ENCODE measurements at regions not wholly inside any gene's neighbourhood (a gene's known extent, or its start where the extent isn't known, plus 50 kb on each side); places are given as distances from the start of the nearest gene placed in this dataset.

DNA sequence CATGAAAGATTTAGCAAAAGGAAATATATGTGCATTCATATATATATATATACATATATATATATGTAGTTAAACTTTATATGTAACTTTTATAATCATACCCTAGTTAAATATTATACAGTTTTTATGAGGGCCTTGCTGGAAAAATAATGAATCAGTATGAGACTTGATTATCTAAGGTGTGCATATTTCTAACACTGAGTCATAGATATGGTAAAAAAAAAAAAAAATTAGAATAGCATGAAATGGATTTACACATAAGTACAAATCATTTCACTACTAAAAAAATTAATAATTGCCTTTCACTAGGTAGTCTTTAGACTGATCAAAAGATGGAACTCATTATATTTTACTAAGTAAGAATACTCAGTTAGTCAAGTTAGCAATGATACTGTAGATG lies 51.3 kb upstream of the DST start:
- Histone ChIP-seq H3K9me2 (ENCODE audit: low read depth, low read length) (no peaks in the 10 kb centered on the region), H3K4me1 (ENCODE audit: insufficient read depth, low read length, severe bottlenecking) (no peaks in the 10 kb centered on the region), H3K9me3 (ENCODE audit: low read length) (no peaks in the 10 kb centered on the region), H3K4me2 (ENCODE audit: low read length) (no peak overlapping the region), H2AFZ (ENCODE audit: low read length) (no peak overlapping the region), H3K27me3 (ENCODE audit: insufficient read depth, low read length) (no peaks in the 10 kb centered on the region), H3F3A (ENCODE audit: insufficient read depth, low read length) (no peaks in the 10 kb centered on the region), H3K9ac (ENCODE audit: low read length) (no peak overlapping the region), H3K4me3 (ENCODE audit: low read depth, low read length, poor library complexity, severe bottlenecking) (no peak overlapping the region), H3K27ac (ENCODE audit: low read depth, low read length, poor library complexity, severe bottlenecking) (no peak overlapping the region), H3K36me3 (ENCODE audit: insufficient read depth, low read length) (no peaks in the 10 kb centered on the region), H3K79me2 (ENCODE audit: insufficient read depth, low read length) (no peaks in the 10 kb centered on the region), H4K20me1 (ENCODE audit: insufficient read depth, low read length) (no peaks in the 10 kb centered on the region)
- no peak for TF ChIP-seq EZH2 (IDR thresholded peaks at IDR 0.05; ENCODE audit: borderline replicate concordance, low read length)
- TF ChIP-seq, protein P1, sequence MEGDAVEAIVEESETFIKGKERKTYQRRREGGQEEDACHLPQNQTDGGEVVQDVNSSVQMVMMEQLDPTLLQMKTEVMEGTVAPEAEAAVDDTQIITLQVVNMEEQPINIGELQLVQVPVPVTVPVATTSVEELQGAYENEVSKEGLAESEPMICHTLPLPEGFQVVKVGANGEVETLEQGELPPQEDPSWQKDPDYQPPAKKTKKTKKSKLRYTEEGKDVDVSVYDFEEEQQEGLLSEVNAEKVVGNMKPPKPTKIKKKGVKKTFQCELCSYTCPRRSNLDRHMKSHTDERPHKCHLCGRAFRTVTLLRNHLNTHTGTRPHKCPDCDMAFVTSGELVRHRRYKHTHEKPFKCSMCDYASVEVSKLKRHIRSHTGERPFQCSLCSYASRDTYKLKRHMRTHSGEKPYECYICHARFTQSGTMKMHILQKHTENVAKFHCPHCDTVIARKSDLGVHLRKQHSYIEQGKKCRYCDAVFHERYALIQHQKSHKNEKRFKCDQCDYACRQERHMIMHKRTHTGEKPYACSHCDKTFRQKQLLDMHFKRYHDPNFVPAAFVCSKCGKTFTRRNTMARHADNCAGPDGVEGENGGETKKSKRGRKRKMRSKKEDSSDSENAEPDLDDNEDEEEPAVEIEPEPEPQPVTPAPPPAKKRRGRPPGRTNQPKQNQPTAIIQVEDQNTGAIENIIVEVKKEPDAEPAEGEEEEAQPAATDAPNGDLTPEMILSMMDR (IDR thresholded peaks at IDR 0.05; ENCODE audit: low read length): no peak

DNA sequence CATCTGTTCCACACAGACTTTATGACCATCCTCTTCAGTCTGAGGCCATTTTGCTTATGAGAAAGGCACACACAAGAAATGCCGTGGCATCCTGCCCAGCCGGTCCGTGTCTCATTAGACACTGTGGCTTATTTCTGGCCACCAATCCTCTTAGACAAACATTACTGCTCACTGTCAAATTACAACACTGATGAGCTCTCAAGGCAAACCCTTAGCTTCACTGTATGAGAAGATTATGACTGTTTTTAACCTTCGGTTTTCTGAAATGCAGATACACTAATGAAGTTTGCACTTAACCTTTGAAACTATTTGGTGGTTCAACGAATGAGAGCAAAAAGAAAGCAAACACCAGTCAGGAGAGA lies 50.5 kb upstream of the DST start:
- Histone ChIP-seq H3K4me1 (ENCODE audit: insufficient read depth, low read length, severe bottlenecking) (no peaks in the 10 kb centered on the region), H3K36me3 (ENCODE audit: insufficient read depth, low read length) (no peaks in the 10 kb centered on the region), H3K27me3 (ENCODE audit: insufficient read depth, low read length) (no peaks in the 10 kb centered on the region), H4K20me1 (ENCODE audit: insufficient read depth, low read length) (no peaks in the 10 kb centered on the region), H3K9me2 (ENCODE audit: low read depth, low read length) (no peaks in the 10 kb centered on the region), H3K9ac (ENCODE audit: low read length) (no peak overlapping the region), H2AFZ (ENCODE audit: low read length) (no peak overlapping the region), H3F3A (ENCODE audit: insufficient read depth, low read length) (no peaks in the 10 kb centered on the region), H3K79me2 (ENCODE audit: insufficient read depth, low read length) (no peaks in the 10 kb centered on the region), H3K4me2 (ENCODE audit: low read length) (no peak overlapping the region), H3K27ac (ENCODE audit: low read depth, low read length, poor library complexity, severe bottlenecking) (no peak overlapping the region), H3K9me3 (ENCODE audit: low read length) (no peaks in the 10 kb centered on the region), H3K4me3 (ENCODE audit: low read depth, low read length, poor library complexity, severe bottlenecking) (no peak overlapping the region)
- no peak for TF ChIP-seq EZH2 (IDR thresholded peaks at IDR 0.05; ENCODE audit: borderline replicate concordance, low read length)
- TF ChIP-seq, protein P1 (IDR thresholded peaks at IDR 0.05; ENCODE audit: low read length): no peak

DNA sequence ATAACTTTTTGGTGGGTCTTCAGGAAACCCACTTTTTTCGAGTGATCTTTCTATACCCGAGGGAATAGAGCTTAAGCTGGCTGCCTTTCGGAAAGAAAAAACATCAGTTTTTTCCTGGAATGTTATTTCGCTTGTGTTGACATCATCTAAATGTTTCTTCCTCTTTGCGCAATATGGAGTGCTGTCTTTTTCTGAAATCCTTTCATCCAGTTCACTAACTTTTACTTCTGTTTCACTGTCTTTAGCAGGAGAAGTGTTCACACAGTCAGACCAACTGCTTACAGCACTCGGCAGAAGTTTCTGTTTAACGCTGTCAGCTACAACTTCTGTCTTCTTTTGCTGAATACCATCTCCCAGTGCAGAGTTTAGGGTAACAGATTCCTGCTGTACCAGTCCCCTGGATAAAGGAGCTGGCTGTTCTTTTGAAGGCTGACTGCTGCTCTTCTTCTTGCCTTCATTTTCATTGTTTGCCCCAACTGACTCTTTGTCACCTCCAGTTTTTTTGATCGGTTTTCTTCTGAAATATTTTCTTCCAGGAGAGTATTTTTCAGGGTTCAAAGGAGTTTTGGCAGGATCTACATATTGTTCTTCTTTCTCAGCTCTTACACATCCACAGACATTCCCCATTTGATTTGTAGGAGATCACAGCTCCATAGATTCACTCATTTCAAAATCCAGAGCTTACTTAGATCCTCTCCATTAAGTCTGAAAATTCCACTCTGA lies 50.0 kb upstream of the DST start:
- no peak overlapping the region for H3K27ac ChIP-seq (ENCODE audit: low read depth, low read length, poor library complexity, severe bottlenecking)
- no peaks in the 10 kb centered on the region for H3F3A ChIP-seq (ENCODE audit: insufficient read depth, low read length)
- H3K9me3 ChIP-seq (ENCODE audit: low read length): no peaks in the 10 kb centered on the region
- no peaks in the 10 kb centered on the region for H3K4me1 ChIP-seq (ENCODE audit: insufficient read depth, low read length, severe bottlenecking)
- H3K36me3 ChIP-seq (ENCODE audit: insufficient read depth, low read length): no peaks in the 10 kb centered on the region
- H3K9me2 ChIP-seq (ENCODE audit: low read depth, low read length): no peaks in the 10 kb centered on the region
- H2AFZ ChIP-seq (ENCODE audit: low read length): no peak overlapping the region
- no peaks in the 10 kb centered on the region for H4K20me1 ChIP-seq (ENCODE audit: insufficient read depth, low read length)
- no peak overlapping the region for H3K9ac ChIP-seq (ENCODE audit: low read length)
- H3K79me2 ChIP-seq (ENCODE audit: insufficient read depth, low read length): no peaks in the 10 kb centered on the region
- no peaks in the 10 kb centered on the region for H3K27me3 ChIP-seq (ENCODE audit: insufficient read depth, low read length)
- H3K4me3 ChIP-seq (ENCODE audit: low read depth, low read length, poor library complexity, severe bottlenecking): no peak overlapping the region
- no peak overlapping the region for H3K4me2 ChIP-seq (ENCODE audit: low read length)
- no peak for TF ChIP-seq EZH2 (IDR thresholded peaks at IDR 0.05; ENCODE audit: borderline replicate concordance, low read length)
- TF ChIP-seq, protein P1 (IDR thresholded peaks at IDR 0.05; ENCODE audit: low read length): no peak

Measured in OCI-LY1 (cell line).